ENCODE measurements at regions not wholly inside any gene's neighbourhood (a gene's known extent, or its start where the extent isn't known, plus 50 kb on each side); places are given as distances from the start of the nearest gene placed in this dataset.

- TF ChIP-seq YY1 (IDR thresholded peaks at IDR 0.05; ENCODE audit: low read depth): no peak
- TF ChIP-seq TAF1 (IDR thresholded peaks at IDR 0.05; ENCODE audit: borderline replicate concordance, low read depth, low read length): no peak
- TF ChIP-seq USF2 (IDR thresholded peaks at IDR 0.05; ENCODE audit: borderline replicate concordance, low read depth, low read length): no peak
- TF ChIP-seq GATA2 (CRISPR knock-in tag; IDR thresholded peaks at IDR 0.05): no peak
- no peak for TF ChIP-seq POLR2AphosphoS5 (IDR thresholded peaks at IDR 0.05; ENCODE audit: low read depth, low read length)
- TF ChIP-seq FOXM1 (IDR thresholded peaks at IDR 0.05; ENCODE audit: low read depth): no peak
- no peak for TF ChIP-seq REST (IDR thresholded peaks at IDR 0.05; ENCODE audit: low read depth, low read length)
Observed at GRCh38 chr12:92504594-92504981, 198.2 kb upstream of the PLEKHG7 start (continued).

GRCh38 chr12:92503971-92504593 is 198.7 kb upstream of the PLEKHG7 start:
- TF ChIP-seq FOXJ3 (CRISPR knock-in tag; IDR thresholded peaks at IDR 0.05) (no peak), RCOR1 (IDR thresholded peaks at IDR 0.05; ENCODE audit: low read length) (no peak), FOSL2 (IDR thresholded peaks at IDR 0.05; ENCODE audit: borderline replicate concordance, low read depth) (no peak), CHD2 (IDR thresholded peaks at IDR 0.05; ENCODE audit: low read length, partially characterized antibody) (no peak), TAF1 (IDR thresholded peaks at IDR 0.05; ENCODE audit: borderline replicate concordance, low read depth, low read length) (no peak), JUND (IDR thresholded peaks at IDR 0.05) (no peak), RXRA (IDR thresholded peaks at IDR 0.05; ENCODE audit: borderline replicate concordance, low read depth) (no peak), POLR2AphosphoS5 (IDR thresholded peaks at IDR 0.05; ENCODE audit: low read depth, low read length) (no peak), GATA2 (CRISPR knock-in tag; IDR thresholded peaks at IDR 0.05) (no peak), TEAD4 (IDR thresholded peaks at IDR 0.05; ENCODE audit: borderline replicate concordance, insufficient read depth) (no peak), EZH2phosphoT487 (IDR thresholded peaks at IDR 0.05; ENCODE audit: borderline replicate concordance, low read depth) (no peak), RFX5 (IDR thresholded peaks at IDR 0.05; ENCODE audit: low read length) (no peak), NFIC (IDR thresholded peaks at IDR 0.05; ENCODE audit: borderline replicate concordance) (no peak), USF1 (IDR thresholded peaks at IDR 0.05; ENCODE audit: borderline replicate concordance, low read depth) (no peak), ELF1 (IDR thresholded peaks at IDR 0.05) (no peak), GABPA (IDR thresholded peaks at IDR 0.05; ENCODE audit: low read depth) (no peak), USF2 (IDR thresholded peaks at IDR 0.05; ENCODE audit: borderline replicate concordance, low read depth, low read length) (no peak)
- TF ChIP-seq, protein P1, sequence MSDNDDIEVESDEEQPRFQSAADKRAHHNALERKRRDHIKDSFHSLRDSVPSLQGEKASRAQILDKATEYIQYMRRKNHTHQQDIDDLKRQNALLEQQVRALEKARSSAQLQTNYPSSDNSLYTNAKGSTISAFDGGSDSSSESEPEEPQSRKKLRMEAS (IDR thresholded peaks at IDR 0.05; ENCODE audit: low read depth): no peak
- CTCF ChIA-PET: interaction anchor here (0.9 to 1.6 kb wide), 2 partner anchors 11 to 19 kb away, joined by 4 read pairs; no protein-coding TSS in a partner anchor
- WGBS (ENCODE audit: low lambda C conversion rate): 70% methylated on average over 7 of the region's 7 CpGs
- H3K9me2 ChIP-seq: no peaks in the 10 kb centered on the region
- H3F3A ChIP-seq (replicated peaks; ENCODE audit: insufficient read depth): no peaks in the 10 kb centered on the region
- no peak for DNase-seq
- no peaks in the 10 kb centered on the region for H4K20me1 ChIP-seq (ENCODE audit: insufficient read depth)
- no peaks in the 10 kb centered on the region for H3K79me2 ChIP-seq (ENCODE audit: insufficient read depth)
- H3K27ac ChIP-seq (ENCODE audit: low read depth in 2 of 2, low read length in 1 of 2): no peak overlapping the region
- H3K4me3 ChIP-seq (ENCODE audit: low read depth in 2 of 2, low read length in 1 of 2): no peak overlapping the region
- no peak overlapping the region for H3K4me2 ChIP-seq
- no peak overlapping the region for H2AFZ ChIP-seq (ENCODE audit: low read depth)
- H3K36me3 ChIP-seq (replicated peaks in 1 of 2; ENCODE audit: control insufficient read depth in 1 of 2, insufficient read depth in 2 of 2, low read length in 1 of 2): no peaks in the 10 kb centered on the region
- no peaks in the 10 kb centered on the region for H3K9me3 ChIP-seq
- no peak overlapping the region for H3K9ac ChIP-seq
- POLR2A ChIA-PET: no interaction called here
- no peaks in the 10 kb centered on the region; a peak in 1 of 4 replicates for H3K4me1 ChIP-seq (ENCODE audit: control insufficient read depth in 1 of 2, insufficient read depth in 2 of 2, low read depth in 1 of 2, low read length in 1 of 2)
- no peaks in the 10 kb centered on the region; the same call in 1 of the 2 replicates for H3K27me3 ChIP-seq (ENCODE audit: insufficient read depth)
